22Rv1 (cell line): ENCODE measurements at regions not wholly inside any gene's neighbourhood (a gene's known extent, or its start where the extent isn't known, plus 50 kb on each side); places are given as distances from the start of the nearest gene placed in this dataset.

Experiments
- H3K27ac ChIP-seq: fragments of 450-650 bp; 2 replicates; pipeline ENCODE4 v1.5.1; 2017
- CTCF ChIP-seq: fragments of 450-650 bp; IDR thresholded peaks from 2 replicates; pipeline ENCODE4 v1.5.1; 2017; ENCODE audit warnings: mild to moderate bottlenecking
- ZFX ChIP-seq: fragments of 450-650 bp; IDR thresholded peaks from 2 replicates; pipeline ENCODE4 v1.6.1; 2017; ENCODE audit warnings: antibody characterized with exemption, borderline replicate concordance

DNA sequence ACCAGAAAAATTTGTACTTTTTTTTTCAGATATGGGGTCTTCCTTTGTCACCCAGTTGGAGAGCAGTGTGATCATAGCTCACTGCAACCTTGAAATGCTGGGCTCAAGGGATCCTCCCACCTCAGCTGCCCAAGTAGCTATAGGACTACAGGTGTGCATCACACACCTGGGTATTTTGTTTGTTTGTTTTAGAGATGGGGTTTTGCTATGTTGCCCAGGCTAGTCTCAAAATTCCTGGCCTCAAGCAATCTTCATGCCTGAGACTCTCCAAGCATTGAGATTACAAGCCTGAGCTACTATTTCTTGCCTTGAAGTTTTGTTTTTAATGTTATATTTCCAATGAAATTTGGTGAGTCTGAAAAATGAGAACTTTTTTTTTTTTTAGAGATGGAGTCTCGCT lies 847.8 kb downstream of the TRIML1 start:
- H3K27ac ChIP-seq = no peak overlapping the region
- TF ChIP-seq CTCF = no peak
- no peak for TF ChIP-seq ZFX

- H3K27ac ChIP-seq = no peak overlapping the region
Measured at GRCh38 chr4:188988131-188988530, 848.9 kb downstream of the TRIML1 start.

GRCh38 chr4:188989371-188989770 lies 850.1 kb downstream of the TRIML1 start:
- no peak for TF ChIP-seq ZFX
- TF ChIP-seq CTCF = no peak
- no peak overlapping the region for H3K27ac ChIP-seq

More at GRCh38 chr4:188988131-188988530, 848.9 kb downstream of the TRIML1 start:
- TF ChIP-seq ZFX (no peak), CTCF (no peak)

- TF ChIP-seq CTCF (no peak), ZFX (no peak)
Measured at GRCh38 chr4:188992706-188993105, 853.5 kb downstream of the TRIML1 start.

GRCh38 chr4:188993871-188994270 lies 854.6 kb downstream of the TRIML1 start:
- TF ChIP-seq ZFX (no peak), CTCF (no peak)
- H3K27ac ChIP-seq = no peak overlapping the region

More at GRCh38 chr4:188992706-188993105, 853.5 kb downstream of the TRIML1 start:
- H3K27ac ChIP-seq = no peak overlapping the region

- H3K27ac ChIP-seq = no peak overlapping the region
- no peak for TF ChIP-seq CTCF
- TF ChIP-seq ZFX = no peak
Measured at GRCh38 chr4:189001283-189001970, 862.2 kb downstream of the TRIML1 start.

GRCh38 chr4:189001971-189002450 lies 862.8 kb downstream of the TRIML1 start:
- no peak overlapping the region for H3K27ac ChIP-seq
- TF ChIP-seq ZFX (no peak), CTCF (no peak)
